OCI-LY1 (cell line): ENCODE measurements at regions not wholly inside any gene's neighbourhood (a gene's known extent, or its start where the extent isn't known, plus 50 kb on each side); places are given as distances from the start of the nearest gene placed in this dataset.

Experiments
- CTCF ChIP-seq: fragments of 200-600 bp; sonication (generic), shearing (Covaris generic); IDR thresholded peaks from 2 replicates; pipeline ENCODE4 v1.5.1; 2017; ENCODE audit warnings: mild to moderate bottlenecking, antibody characterized with exemption, low read length, moderate library complexity, mixed read lengths
- EZH2 ChIP-seq: fragments of 200-600 bp; sonication (generic), shearing (Covaris generic); IDR thresholded peaks from 2 replicates; pipeline ENCODE4 v1.8.0; 2017; ENCODE audit warnings: borderline replicate concordance, mixed run types, mild to moderate bottlenecking, antibody characterized with exemption, low read length, moderate library complexity, mixed read lengths

GRCh38 chr22:47884775-47885174 is 1122.3 kb downstream of the TBC1D22A start:
- no peak for TF ChIP-seq EZH2
- no peak for TF ChIP-seq CTCF
